ENCODE measurements at regions not wholly inside any gene's neighbourhood (a gene's known extent, or its start where the extent isn't known, plus 50 kb on each side); places are given as distances from the start of the nearest gene placed in this dataset.

GRCh38 chr4:166309286-166309685 is 436.2 kb downstream of the TLL1 start:
- no peak for TF ChIP-seq CTCF (IDR thresholded peaks at IDR 0.05; ENCODE audit: insufficient read depth, low read depth, low read length, missing control alignments)
- DNase-seq (ENCODE audit: low read depth) = no peak
- H3K4me3 ChIP-seq (ENCODE audit: low read depth, low read length) = no peak overlapping the region

- no peak overlapping the region for H3K4me3 ChIP-seq (ENCODE audit: low read depth, low read length)
- no peak for DNase-seq (ENCODE audit: low read depth)
- no peak for TF ChIP-seq CTCF (IDR thresholded peaks at IDR 0.05; ENCODE audit: insufficient read depth, low read depth, low read length, missing control alignments)
These were observed 438.1 kb downstream of the TLL1 start for GRCh38 chr4:166311169-166311568.

GRCh38 chr4:166312166-166312565 is 439.1 kb downstream of the TLL1 start:
- H3K4me3 ChIP-seq (ENCODE audit: low read depth, low read length) = no peak overlapping the region
- TF ChIP-seq CTCF (IDR thresholded peaks at IDR 0.05; ENCODE audit: insufficient read depth, low read depth, low read length, missing control alignments) = no peak
- no peak for DNase-seq (ENCODE audit: low read depth)

GRCh38 chr4:166314902-166315301 is 441.9 kb downstream of the TLL1 start:
- DNase-seq (ENCODE audit: low read depth) = no peak
- no peak overlapping the region for H3K4me3 ChIP-seq (ENCODE audit: low read depth, low read length)
- no peak for TF ChIP-seq CTCF (IDR thresholded peaks at IDR 0.05; ENCODE audit: insufficient read depth, low read depth, low read length, missing control alignments)

GRCh38 chr4:166315721-166316467 is 442.9 kb downstream of the TLL1 start:
- DNase-seq (ENCODE audit: low read depth) = no peak
- no peak overlapping the region for H3K4me3 ChIP-seq (ENCODE audit: low read depth, low read length)
- TF ChIP-seq CTCF (IDR thresholded peaks at IDR 0.05; ENCODE audit: insufficient read depth, low read depth, low read length, missing control alignments) = no peak

GRCh38 chr4:166318810-166319525 is 445.9 kb downstream of the TLL1 start:
- DNase-seq (ENCODE audit: low read depth) = no peak
- no peak for TF ChIP-seq CTCF (IDR thresholded peaks at IDR 0.05; ENCODE audit: insufficient read depth, low read depth, low read length, missing control alignments)
- no peak overlapping the region for H3K4me3 ChIP-seq (ENCODE audit: low read depth, low read length)
